IMR-90 (cell line): ENCODE measurements at regions not wholly inside any gene's neighbourhood (a gene's known extent, or its start where the extent isn't known, plus 50 kb on each side); places are given as distances from the start of the nearest gene placed in this dataset.

Experiments used
- ATAC-seq: fragments of 200-7000 bp; cut with Tn5 transposase; 2 replicates; pipeline ENCODE4 v1.9.1; 2020; ENCODE audit warnings: low read depth, mild to moderate bottlenecking, moderate library complexity
- BruUV-seq: library from RNA; stranded (reverse); fragments of 400-500 nt; replicated peaks from 2 replicates; lab custom pipeline; 2021; lab: Mats Ljungman, UMichigan
- CTCF ChIA-PET: fragments of 300-600 bp; formaldehyde crosslinking; extraction: SDS; loops from one replicate; lab custom pipeline; 2021; ENCODE audit warnings: antibody characterized with exemption; lab: Yijun Ruan, JAX
- POLR2A ChIA-PET: fragments of 300-600 bp; sonication (Branson Sonifier 250); formaldehyde crosslinking; loops from one replicate; lab custom pipeline; 2022; ENCODE audit warnings: antibody characterized with exemption; ENCODE audit not compliant: unreplicated experiment; lab: Charles Lee
- DNase-seq: peaks from one replicate; pipeline ENCODE4 v3.0.0; 2013
- H2AFZ ChIP-seq: replicated peaks from 2 replicates; pipeline ENCODE3; 2013; ENCODE audit warnings: low read length, mild to moderate bottlenecking; ENCODE audit not compliant: poor library complexity
- H2AK5ac ChIP-seq: 2 replicates; pipeline ENCODE4 v1.6.1; 2013; ENCODE audit warnings: low read depth, low read length, inconsistent platforms
- H2AK9ac ChIP-seq: replicated peaks from 2 replicates; pipeline ENCODE3; 2013; ENCODE audit warnings: mild to moderate bottlenecking, low read depth, low read length, moderate library complexity; ENCODE audit not compliant: poor library complexity
- H2BK120ac ChIP-seq: 2 replicates; pipeline ENCODE4 v1.6.1; 2013; ENCODE audit warnings: low read depth, low read length, inconsistent platforms
- H2BK15ac ChIP-seq: 3 replicates; pipeline ENCODE4 v1.6.1; 2013; ENCODE audit warnings: low read depth, low read length, inconsistent platforms
- H2BK20ac ChIP-seq: 2 replicates; pipeline ENCODE4 v1.6.1; 2013; ENCODE audit warnings: low read depth, mild to moderate bottlenecking, inconsistent platforms, low read length, moderate library complexity
- H2BK5ac ChIP-seq: 2 replicates; pipeline ENCODE4 v1.6.1; 2013; ENCODE audit warnings: mild to moderate bottlenecking, low read depth, low read length, inconsistent platforms; ENCODE audit not compliant: poor library complexity, severe bottlenecking
- H3K14ac ChIP-seq: replicated peaks from 2 replicates; pipeline ENCODE4 v1.6.1; 2013; ENCODE audit warnings: low read depth, low read length, inconsistent platforms
- H3K18ac ChIP-seq: 2 replicates; pipeline ENCODE4 v1.6.1; 2013; ENCODE audit warnings: low read depth, low read length, control low read depth
- H3K23ac ChIP-seq: 2 replicates; pipeline ENCODE4 v1.6.1; 2013; ENCODE audit warnings: low read depth, low read length, inconsistent platforms
- H3K27ac ChIP-seq: 2 replicates; pipeline ENCODE4 v1.5.1; 2013; ENCODE audit warnings: mild to moderate bottlenecking, control low read depth, low read length; ENCODE audit not compliant: insufficient read depth
- H3K27me3 ChIP-seq: 2 replicates; pipeline ENCODE4 v1.6.1; 2013; ENCODE audit warnings: low read length; ENCODE audit not compliant: control insufficient read depth, insufficient read depth
- H3K36me3 ChIP-seq: 2 replicates; pipeline ENCODE4 v1.6.1; 2013; ENCODE audit warnings: low read length, mixed read lengths; ENCODE audit not compliant: control insufficient read depth, insufficient read depth
- H3K4ac ChIP-seq: 2 replicates; pipeline ENCODE4 v1.6.1; 2013; ENCODE audit warnings: low read depth, low read length, inconsistent platforms
- H3K4me1 ChIP-seq: 2 replicates; pipeline ENCODE4 v1.6.1; 2013; ENCODE audit warnings: low read length, mixed read lengths; ENCODE audit not compliant: control insufficient read depth, insufficient read depth
- H3K4me2 ChIP-seq: 2 replicates; pipeline ENCODE4 v1.6.1; 2013; ENCODE audit warnings: low read depth, mild to moderate bottlenecking, control low read depth, low read length, moderate library complexity
- H3K4me3 ChIP-seq: 2 replicates; pipeline ENCODE4 v1.5.1; 2013; ENCODE audit warnings: low read depth, mild to moderate bottlenecking, control low read depth, low read length, moderate library complexity; ENCODE audit not compliant: insufficient read depth
- H3K56ac ChIP-seq: 2 replicates; pipeline ENCODE4 v1.6.1; 2013; ENCODE audit warnings: low read length, inconsistent platforms; ENCODE audit not compliant: insufficient read depth; ENCODE audit errors: extremely low read depth
- H3K79me1 ChIP-seq, 2 experiments: 2 replicates each; pipeline ENCODE4 v1.6.1; 2013; ENCODE audit warnings: low read length in 2 of 2, inconsistent platforms in 1 of 2, low read depth in 1 of 2
- H3K9ac ChIP-seq: 2 replicates; pipeline ENCODE4 v1.6.1; 2013; ENCODE audit warnings: low read depth, low read length, control low read depth
- H3K9me1 ChIP-seq: 2 replicates; pipeline ENCODE4 v1.6.1; 2013; ENCODE audit warnings: low read length, inconsistent platforms; ENCODE audit not compliant: insufficient read depth
- H3K9me3 ChIP-seq: 2 replicates; pipeline ENCODE4 v1.6.1; 2013; ENCODE audit warnings: low read length; ENCODE audit not compliant: control insufficient read depth, insufficient read depth
- H4K20me1 ChIP-seq: 2 replicates; pipeline ENCODE4 v1.6.1; 2013; ENCODE audit warnings: low read length, inconsistent platforms; ENCODE audit not compliant: insufficient read depth
- H4K5ac ChIP-seq: 2 replicates; pipeline ENCODE4 v1.6.1; 2013; ENCODE audit warnings: mild to moderate bottlenecking, low read depth, low read length, control low read depth
- H4K8ac ChIP-seq, 2 experiments: 2 replicates each; pipeline ENCODE4 v1.6.1; 2013; ENCODE audit warnings: low read depth in 2 of 2, low read length in 2 of 2, control low read depth in 1 of 2, inconsistent platforms in 1 of 2
- H4K91ac ChIP-seq: 2 replicates; pipeline ENCODE4 v1.6.1; 2013; ENCODE audit warnings: low read depth, low read length, inconsistent platforms; ENCODE audit not compliant: insufficient read depth
- BHLHE40 ChIP-seq: fragments of 150-350 bp; IDR thresholded peaks from 2 replicates; pipeline ENCODE4 v1.6.1; 2016; ENCODE audit warnings: mild to moderate bottlenecking, low read depth, low read length
- CEBPB ChIP-seq: IDR thresholded peaks from 2 replicates; pipeline ENCODE4 v1.6.1; 2012; ENCODE audit warnings: low read depth, low read length, improper control_type of control experiment
- MAFK ChIP-seq: IDR thresholded peaks from 2 replicates; pipeline ENCODE4 v1.6.1; 2012; ENCODE audit warnings: low read depth, low read length, improper control_type of control experiment
- MXI1 ChIP-seq: IDR thresholded peaks from 2 replicates; pipeline ENCODE4 v1.6.1; 2012; ENCODE audit warnings: low read depth, mild to moderate bottlenecking, low read length, moderate library complexity, borderline replicate concordance
- NFE2L2 ChIP-seq: fragments of 150-350 bp; IDR thresholded peaks from 2 replicates; pipeline ENCODE4 v1.6.1; 2016; ENCODE audit warnings: low read depth, mild to moderate bottlenecking, low read length
- POLR2A ChIP-seq: IDR thresholded peaks from 2 replicates; pipeline ENCODE4 v1.6.1; 2012; ENCODE audit warnings: mild to moderate bottlenecking, low read depth, low read length
- RCOR1 ChIP-seq: IDR thresholded peaks from 2 replicates; pipeline ENCODE4 v1.6.1; 2012; ENCODE audit warnings: mild to moderate bottlenecking, low read length, improper control_type of control experiment; ENCODE audit not compliant: insufficient replicate concordance
- RFX5 ChIP-seq: IDR thresholded peaks from 2 replicates; pipeline ENCODE4 v1.8.0; 2012; ENCODE audit warnings: low read depth, mild to moderate bottlenecking, low read length, moderate library complexity
- SMC3 ChIP-seq: fragments of 150-350 bp; IDR thresholded peaks from 2 replicates; pipeline ENCODE4 v1.6.1; 2016; ENCODE audit warnings: low read depth, mild to moderate bottlenecking, antibody characterized with exemption, low read length, moderate library complexity
- WGBS, 2 experiments: methylation state at CpG; one replicate each; pipeline versions ENCODE4 v1.1.5 to v1.1.7; 2013; ENCODE audit warnings: missing lambda C conversion rate in 2 of 2; ENCODE audit not compliant: insufficient read length in 1 of 2; ENCODE audit errors: extremely low coverage in 2 of 2; 5-methylcytosine and 5-hydroxymethylcytosine counted together
- dilution Hi-C: fragments of 300-500 bp; cut with HindIII; formaldehyde crosslinking; loops from one replicate; pipeline ENCODE4 v1.14.3; 2018; ENCODE audit warnings: low sequenced_read_pairs; ENCODE audit not compliant: unreplicated experiment
- in situ Hi-C: fragments of 300-500 bp; cut with MboI; formaldehyde crosslinking; loops from 3 replicates; pipeline ENCODE4 v1.14.3; 2019; ENCODE audit warnings: low sequenced_read_pairs, inconsistent platforms, mixed read lengths
- intact Hi-C: fragments of 100-400 bp; cut with micrococcal nuclease; formaldehyde crosslinking; loops from 2 replicates; pipeline ENCODE4 v1.10.0; 2022
- TF ChIP-seq, protein P1 (sequence below): conservative IDR thresholded peaks from 2 replicates; pipeline ENCODE4 v1.5.1; 2012; ENCODE audit warnings: mild to moderate bottlenecking, low read depth, low read length, improper control_type of control experiment
- TF ChIP-seq, protein P2 (sequence below): fragments of 150-350 bp; IDR thresholded peaks from 2 replicates; pipeline ENCODE4 v1.6.1; 2017; ENCODE audit warnings: mild to moderate bottlenecking, antibody characterized with exemption, low read length, low read depth
- TF ChIP-seq, protein P3 (sequence below): fragments of 150-350 bp; IDR thresholded peaks from 2 replicates; pipeline ENCODE4 v1.6.1; 2016; ENCODE audit warnings: low read depth, mild to moderate bottlenecking, low read length, moderate library complexity, borderline replicate concordance

DNA sequence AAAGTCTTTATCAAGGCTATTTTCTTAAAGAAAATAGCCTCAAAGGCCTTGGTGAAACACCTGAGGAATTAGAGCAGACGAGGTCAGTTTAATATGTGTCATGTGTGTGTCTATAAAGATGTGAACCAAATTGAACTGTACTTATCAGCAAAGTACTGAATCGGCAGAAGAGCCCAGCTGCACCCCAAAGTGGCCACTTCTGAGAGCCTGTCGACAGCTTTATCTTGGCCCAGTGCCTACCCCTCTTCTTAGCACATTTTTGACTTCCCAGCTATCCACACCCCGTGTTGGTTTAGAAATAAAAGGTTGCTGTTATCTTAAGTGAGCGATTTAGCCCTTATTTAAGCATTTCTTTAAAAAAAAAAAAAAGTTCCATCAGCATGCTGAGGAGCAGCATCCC is 329.7 kb downstream of the FBXW7 start:
- no peak overlapping the region for H3K4me2 ChIP-seq

More for the DNA sequence above, 329.7 kb downstream of the FBXW7 start:
- Histone ChIP-seq H3K4me1 (no peaks in the 10 kb centered on the region), H3K27ac (no peak overlapping the region), H2AK9ac (no peak overlapping the region), H2BK5ac (no peak overlapping the region), H3K4ac (no peak overlapping the region), H3K9ac (no peak overlapping the region), H2BK20ac (no peak overlapping the region), H3K4me3 (no peak overlapping the region), H3K56ac (no peak overlapping the region), H4K91ac (no peak overlapping the region), H2BK15ac (no peak overlapping the region), H3K9me3 (no peaks in the 10 kb centered on the region), H3K14ac (no peak overlapping the region), H2BK120ac (no peak overlapping the region), H3K18ac (no peak overlapping the region), H3K23ac (no peak overlapping the region), H3K36me3 (no peaks in the 10 kb centered on the region), H2AFZ (no peak overlapping the region), H4K5ac (no peak overlapping the region), H3K27me3 (peaks cover 31% of the 10 kb centered on the region), H4K20me1 (no peaks in the 10 kb centered on the region), H2AK5ac (no peak overlapping the region), H4K8ac (no peak overlapping the region), H3K79me1 (no peaks in the 10 kb centered on the region), H3K9me1 (no peaks in the 10 kb centered on the region)
- dilution Hi-C loops = no loop called here
- intact Hi-C loops = no loop called here
- TF ChIP-seq RCOR1 (no peak), MAFK (no peak), NFE2L2 (no peak), BHLHE40 (no peak), POLR2A (no peak), MXI1 (no peak), RFX5 (no peak), SMC3 (no peak), CEBPB (no peak)
- TF ChIP-seq, protein P1, sequence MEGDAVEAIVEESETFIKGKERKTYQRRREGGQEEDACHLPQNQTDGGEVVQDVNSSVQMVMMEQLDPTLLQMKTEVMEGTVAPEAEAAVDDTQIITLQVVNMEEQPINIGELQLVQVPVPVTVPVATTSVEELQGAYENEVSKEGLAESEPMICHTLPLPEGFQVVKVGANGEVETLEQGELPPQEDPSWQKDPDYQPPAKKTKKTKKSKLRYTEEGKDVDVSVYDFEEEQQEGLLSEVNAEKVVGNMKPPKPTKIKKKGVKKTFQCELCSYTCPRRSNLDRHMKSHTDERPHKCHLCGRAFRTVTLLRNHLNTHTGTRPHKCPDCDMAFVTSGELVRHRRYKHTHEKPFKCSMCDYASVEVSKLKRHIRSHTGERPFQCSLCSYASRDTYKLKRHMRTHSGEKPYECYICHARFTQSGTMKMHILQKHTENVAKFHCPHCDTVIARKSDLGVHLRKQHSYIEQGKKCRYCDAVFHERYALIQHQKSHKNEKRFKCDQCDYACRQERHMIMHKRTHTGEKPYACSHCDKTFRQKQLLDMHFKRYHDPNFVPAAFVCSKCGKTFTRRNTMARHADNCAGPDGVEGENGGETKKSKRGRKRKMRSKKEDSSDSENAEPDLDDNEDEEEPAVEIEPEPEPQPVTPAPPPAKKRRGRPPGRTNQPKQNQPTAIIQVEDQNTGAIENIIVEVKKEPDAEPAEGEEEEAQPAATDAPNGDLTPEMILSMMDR = no peak
- TF ChIP-seq, protein P2, sequence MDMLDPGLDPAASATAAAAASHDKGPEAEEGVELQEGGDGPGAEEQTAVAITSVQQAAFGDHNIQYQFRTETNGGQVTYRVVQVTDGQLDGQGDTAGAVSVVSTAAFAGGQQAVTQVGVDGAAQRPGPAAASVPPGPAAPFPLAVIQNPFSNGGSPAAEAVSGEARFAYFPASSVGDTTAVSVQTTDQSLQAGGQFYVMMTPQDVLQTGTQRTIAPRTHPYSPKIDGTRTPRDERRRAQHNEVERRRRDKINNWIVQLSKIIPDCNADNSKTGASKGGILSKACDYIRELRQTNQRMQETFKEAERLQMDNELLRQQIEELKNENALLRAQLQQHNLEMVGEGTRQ = no peak
- TF ChIP-seq, protein P3, sequence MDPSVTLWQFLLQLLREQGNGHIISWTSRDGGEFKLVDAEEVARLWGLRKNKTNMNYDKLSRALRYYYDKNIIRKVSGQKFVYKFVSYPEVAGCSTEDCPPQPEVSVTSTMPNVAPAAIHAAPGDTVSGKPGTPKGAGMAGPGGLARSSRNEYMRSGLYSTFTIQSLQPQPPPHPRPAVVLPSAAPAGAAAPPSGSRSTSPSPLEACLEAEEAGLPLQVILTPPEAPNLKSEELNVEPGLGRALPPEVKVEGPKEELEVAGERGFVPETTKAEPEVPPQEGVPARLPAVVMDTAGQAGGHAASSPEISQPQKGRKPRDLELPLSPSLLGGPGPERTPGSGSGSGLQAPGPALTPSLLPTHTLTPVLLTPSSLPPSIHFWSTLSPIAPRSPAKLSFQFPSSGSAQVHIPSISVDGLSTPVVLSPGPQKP = no peak
- in situ Hi-C loops = no loop called here
- POLR2A ChIA-PET = no interaction called here
- ATAC-seq = no peak
- no CpG with 5 or more reads among the region's 5 CpGs for WGBS, 2 experiments
- CTCF ChIA-PET = no interaction called here
- BruUV-seq = no TSS peak
- no peak for DNase-seq
